CD4-positive, alpha-beta T cell treated with Interferon alpha-2 for 1 hour (primary cell): ENCODE measurements at regions not wholly inside any gene's neighbourhood (a gene's known extent, or its start where the extent isn't known, plus 50 kb on each side); places are given as distances from the start of the nearest gene placed in this dataset.
"Not testable (repeated sequence)": the region's sequence is repeated elsewhere in the genome, so short reads cannot be mapped to it uniquely, and the experiment has no call there.

Source experiments
- DNase-seq, 2 donors: peaks; one replicate each; pipeline ENCODE4 v3.0.0-alpha.2; 2020 to 2022

- DNase-seq, result no peak
Observed at GRCh38 chr7:138169441-138169851, 93.2 kb downstream of the AKR1D1 start.

- no peak for DNase-seq
Observed at GRCh38 chr7:138170298-138170697, 94.0 kb downstream of the AKR1D1 start.

- no peak for DNase-seq
Observed at GRCh38 chr7:138170959-138171703, 94.9 kb downstream of the AKR1D1 start.

- DNase-seq, result no peak
Observed at GRCh38 chr7:138173548-138173947, 97.3 kb downstream of the AKR1D1 start.

GRCh38 chr7:138176060-138176459 lies 99.8 kb downstream of the AKR1D1 start:
- DNase-seq, result no peak

GRCh38 chr7:138184191-138184590 lies 107.9 kb downstream of the AKR1D1 start:
- no peak for DNase-seq

- no peak for DNase-seq
Observed at GRCh38 chr7:138185132-138185908, 109.1 kb downstream of the AKR1D1 start.

GRCh38 chr7:138186951-138187351 lies 110.7 kb downstream of the AKR1D1 start:
- DNase-seq, result no peak

- DNase-seq, result no peak
Observed at GRCh38 chr7:138188290-138188858, 112.1 kb downstream of the AKR1D1 start.

- DNase-seq, result no peak
Observed at GRCh38 chr7:138194567-138194966, 118.3 kb downstream of the AKR1D1 start.

GRCh38 chr7:138195151-138195571 lies 118.9 kb downstream of the AKR1D1 start:
- no peak for DNase-seq

- DNase-seq, result not testable (repeated sequence)
Observed at GRCh38 chr7:138196503-138196946, 120.3 kb downstream of the AKR1D1 start.

GRCh38 chr7:138196971-138197896 lies 121.0 kb downstream of the AKR1D1 start:
- no peak for DNase-seq

- no peak for DNase-seq
Observed at GRCh38 chr7:138204285-138204981, 128.2 kb downstream of the AKR1D1 start.

- no peak for DNase-seq
Observed at GRCh38 chr7:138204982-138205298, 128.7 kb downstream of the AKR1D1 start.

- no peak for DNase-seq
Observed at GRCh38 chr7:138205614-138206150, 129.4 kb downstream of the AKR1D1 start.

- DNase-seq, result no peak
Observed at GRCh38 chr7:138207555-138207971, 131.3 kb downstream of the AKR1D1 start.

GRCh38 chr7:138208142-138208570 lies 131.9 kb downstream of the AKR1D1 start:
- DNase-seq, result no peak

GRCh38 chr7:138208864-138209263 lies 132.6 kb downstream of the AKR1D1 start:
- no peak for DNase-seq

GRCh38 chr7:138212314-138212713 lies 136.1 kb downstream of the AKR1D1 start:
- no peak for DNase-seq

- no peak for DNase-seq
Observed at GRCh38 chr7:138214926-138215325, 138.7 kb downstream of the AKR1D1 start.

GRCh38 chr7:138220321-138220720 lies 144.1 kb downstream of the AKR1D1 start:
- DNase-seq, result not testable (repeated sequence)
